Stimulated activated CD8-positive, alpha-beta memory T cell treated with anti-CD3 and anti-CD28 coated beads, Interleukin-7, amount 100 ng/mL, for 48 hours (primary cell): ENCODE measurements at regions not wholly inside any gene's neighbourhood (a gene's known extent, or its start where the extent isn't known, plus 50 kb on each side); places are given as distances from the start of the nearest gene placed in this dataset.

Experiments
- DNase-seq, 2 donors: peaks; one replicate each; pipeline ENCODE4 v3.0.0-alpha.2; 2020; ENCODE audit warnings: low read depth in 1 of 2; ENCODE audit errors: extremely low read depth in 1 of 2

GRCh38 chr5:159827861-159828260 lies 88.4 kb upstream of the ADRA1B start:
- no peak for DNase-seq

GRCh38 chr5:159832073-159832472 lies 84.2 kb upstream of the ADRA1B start:
- no peak for DNase-seq

- no peak for DNase-seq
These were observed 83.2 kb upstream of the ADRA1B start for GRCh38 chr5:159833088-159833487.

- no peak for DNase-seq
These were observed 82.4 kb upstream of the ADRA1B start for GRCh38 chr5:159833846-159834245.

- no peak for DNase-seq
These were observed 80.7 kb upstream of the ADRA1B start for GRCh38 chr5:159835548-159835947.

- DNase-seq: no peak
These were observed 79.6 kb upstream of the ADRA1B start for GRCh38 chr5:159836691-159837090.

- DNase-seq: no peak
These were observed 78.4 kb upstream of the ADRA1B start for GRCh38 chr5:159837860-159838259.

GRCh38 chr5:159838551-159839222 lies 77.6 kb upstream of the ADRA1B start:
- no peak for DNase-seq

- no peak for DNase-seq
These were observed 71.8 kb upstream of the ADRA1B start for GRCh38 chr5:159844267-159845121.

- DNase-seq: no peak
These were observed 66.7 kb upstream of the ADRA1B start for GRCh38 chr5:159849437-159850083.

GRCh38 chr5:159850160-159850559 lies 66.1 kb upstream of the ADRA1B start:
- no peak for DNase-seq

- no peak for DNase-seq
These were observed 65.2 kb upstream of the ADRA1B start for GRCh38 chr5:159851053-159851452.

GRCh38 chr5:159854916-159855315 lies 61.4 kb upstream of the ADRA1B start:
- DNase-seq: no peak

- no peak for DNase-seq
These were observed 60.6 kb upstream of the ADRA1B start for GRCh38 chr5:159855476-159856191.

GRCh38 chr5:159858871-159859270 lies 57.4 kb upstream of the ADRA1B start:
- DNase-seq: no peak

- no peak for DNase-seq
These were observed 55.2 kb upstream of the ADRA1B start for GRCh38 chr5:159861086-159861485.

- DNase-seq: no peak
These were observed 51.2 kb upstream of the ADRA1B start for GRCh38 chr5:159864885-159865691.

GRCh38 chr5:159866093-159866492 lies 50.2 kb upstream of the ADRA1B start:
- no peak for DNase-seq
